ENCODE measurements at regions not wholly inside any gene's neighbourhood (a gene's known extent, or its start where the extent isn't known, plus 50 kb on each side); places are given as distances from the start of the nearest gene placed in this dataset.

DNA sequence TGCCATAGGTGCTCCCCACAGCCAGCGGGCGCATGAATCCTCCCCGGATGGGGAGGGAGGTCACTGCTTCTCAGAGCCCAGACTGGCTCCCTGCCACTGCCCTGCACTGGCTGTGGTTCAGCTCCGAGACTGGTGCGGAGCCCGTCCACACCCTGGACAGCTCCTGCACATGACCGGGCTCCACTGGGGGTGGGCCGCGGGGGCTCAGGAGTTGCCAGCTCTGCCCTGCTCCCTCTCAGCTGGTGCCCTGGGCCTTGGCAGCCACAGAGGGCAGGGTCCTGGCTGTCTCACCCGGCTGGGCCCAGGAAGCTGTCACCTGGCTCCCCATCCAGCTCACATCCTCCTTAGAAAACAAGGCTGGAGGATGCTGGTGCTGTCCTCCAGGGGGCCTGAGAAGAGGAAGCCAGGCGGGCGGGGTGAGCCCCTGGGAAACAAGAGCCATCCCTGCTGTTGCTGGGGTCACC lies 64.9 kb upstream of the ADRA2C start:
- H2AFZ ChIP-seq (ENCODE audit: low read depth): no peak overlapping the region
- H3K27me3 ChIP-seq (ENCODE audit: insufficient read depth): no peaks in the 10 kb centered on the region
- no peaks in the 10 kb centered on the region for H3K36me3 ChIP-seq (replicated peaks in 1 of 2; ENCODE audit: control insufficient read depth in 1 of 2, insufficient read depth in 2 of 2, low read length in 1 of 2)
- H3K27ac ChIP-seq (ENCODE audit: low read depth in 2 of 2, low read length in 1 of 2): no peak overlapping the region
- POLR2A ChIA-PET: interaction anchor here (0.7 kb wide), 1 partner anchor 15 kb away, joined by 3 read pairs; no protein-coding TSS in a partner anchor
- 0 out of 2 replicates have a peak, but pooled peaks cover 5% of the 10 kb centered on the region for H3K9me3 ChIP-seq
- WGBS (ENCODE audit: low lambda C conversion rate): 90% methylated on average over 2 of the region's 12 CpGs
- H3K4me1 ChIP-seq (ENCODE audit: control insufficient read depth in 1 of 2, insufficient read depth in 2 of 2, low read depth in 1 of 2, low read length in 1 of 2): peaks cover 0 to 38% of the 10 kb centered on the region in 2 experiments; a peak in 1 of 4 replicates
- DNase-seq: no peak
- H3K79me2 ChIP-seq (ENCODE audit: insufficient read depth): no peaks in the 10 kb centered on the region
- no peak overlapping the region for H3K4me2 ChIP-seq
- H3F3A ChIP-seq (replicated peaks; ENCODE audit: insufficient read depth): no peaks in the 10 kb centered on the region
- TF ChIP-seq JUND (IDR thresholded peaks at IDR 0.05) (no peak), RFX5 (IDR thresholded peaks at IDR 0.05; ENCODE audit: low read length) (no peak), FOXJ3 (CRISPR knock-in tag; IDR thresholded peaks at IDR 0.05) (no peak), MEF2A (IDR thresholded peaks at IDR 0.05; ENCODE audit: borderline replicate concordance, low read depth) (no peak), FOXM1 (IDR thresholded peaks at IDR 0.05; ENCODE audit: low read depth) (no peak), FOSL2 (IDR thresholded peaks at IDR 0.05; ENCODE audit: borderline replicate concordance, low read depth) (no peak), ELF1 (IDR thresholded peaks at IDR 0.05) (no peak), SIN3A (IDR thresholded peaks at IDR 0.05; ENCODE audit: borderline replicate concordance, low read depth, low read length) (no peak), POLR2AphosphoS5 (IDR thresholded peaks at IDR 0.05; ENCODE audit: low read depth, low read length) (no peak)
- TF ChIP-seq, protein P1, sequence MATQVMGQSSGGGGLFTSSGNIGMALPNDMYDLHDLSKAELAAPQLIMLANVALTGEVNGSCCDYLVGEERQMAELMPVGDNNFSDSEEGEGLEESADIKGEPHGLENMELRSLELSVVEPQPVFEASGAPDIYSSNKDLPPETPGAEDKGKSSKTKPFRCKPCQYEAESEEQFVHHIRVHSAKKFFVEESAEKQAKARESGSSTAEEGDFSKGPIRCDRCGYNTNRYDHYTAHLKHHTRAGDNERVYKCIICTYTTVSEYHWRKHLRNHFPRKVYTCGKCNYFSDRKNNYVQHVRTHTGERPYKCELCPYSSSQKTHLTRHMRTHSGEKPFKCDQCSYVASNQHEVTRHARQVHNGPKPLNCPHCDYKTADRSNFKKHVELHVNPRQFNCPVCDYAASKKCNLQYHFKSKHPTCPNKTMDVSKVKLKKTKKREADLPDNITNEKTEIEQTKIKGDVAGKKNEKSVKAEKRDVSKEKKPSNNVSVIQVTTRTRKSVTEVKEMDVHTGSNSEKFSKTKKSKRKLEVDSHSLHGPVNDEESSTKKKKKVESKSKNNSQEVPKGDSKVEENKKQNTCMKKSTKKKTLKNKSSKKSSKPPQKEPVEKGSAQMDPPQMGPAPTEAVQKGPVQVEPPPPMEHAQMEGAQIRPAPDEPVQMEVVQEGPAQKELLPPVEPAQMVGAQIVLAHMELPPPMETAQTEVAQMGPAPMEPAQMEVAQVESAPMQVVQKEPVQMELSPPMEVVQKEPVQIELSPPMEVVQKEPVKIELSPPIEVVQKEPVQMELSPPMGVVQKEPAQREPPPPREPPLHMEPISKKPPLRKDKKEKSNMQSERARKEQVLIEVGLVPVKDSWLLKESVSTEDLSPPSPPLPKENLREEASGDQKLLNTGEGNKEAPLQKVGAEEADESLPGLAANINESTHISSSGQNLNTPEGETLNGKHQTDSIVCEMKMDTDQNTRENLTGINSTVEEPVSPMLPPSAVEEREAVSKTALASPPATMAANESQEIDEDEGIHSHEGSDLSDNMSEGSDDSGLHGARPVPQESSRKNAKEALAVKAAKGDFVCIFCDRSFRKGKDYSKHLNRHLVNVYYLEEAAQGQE (IDR thresholded peaks at IDR 0.05; ENCODE audit: low read depth, low read length): no peak
- TF ChIP-seq, protein P2, sequence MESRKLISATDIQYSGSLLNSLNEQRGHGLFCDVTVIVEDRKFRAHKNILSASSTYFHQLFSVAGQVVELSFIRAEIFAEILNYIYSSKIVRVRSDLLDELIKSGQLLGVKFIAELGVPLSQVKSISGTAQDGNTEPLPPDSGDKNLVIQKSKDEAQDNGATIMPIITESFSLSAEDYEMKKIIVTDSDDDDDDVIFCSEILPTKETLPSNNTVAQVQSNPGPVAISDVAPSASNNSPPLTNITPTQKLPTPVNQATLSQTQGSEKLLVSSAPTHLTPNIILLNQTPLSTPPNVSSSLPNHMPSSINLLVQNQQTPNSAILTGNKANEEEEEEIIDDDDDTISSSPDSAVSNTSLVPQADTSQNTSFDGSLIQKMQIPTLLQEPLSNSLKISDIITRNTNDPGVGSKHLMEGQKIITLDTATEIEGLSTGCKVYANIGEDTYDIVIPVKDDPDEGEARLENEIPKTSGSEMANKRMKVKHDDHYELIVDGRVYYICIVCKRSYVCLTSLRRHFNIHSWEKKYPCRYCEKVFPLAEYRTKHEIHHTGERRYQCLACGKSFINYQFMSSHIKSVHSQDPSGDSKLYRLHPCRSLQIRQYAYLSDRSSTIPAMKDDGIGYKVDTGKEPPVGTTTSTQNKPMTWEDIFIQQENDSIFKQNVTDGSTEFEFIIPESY (IDR thresholded peaks at IDR 0.05; ENCODE audit: borderline replicate concordance, low read depth): no peak
- TF ChIP-seq, protein P3, sequence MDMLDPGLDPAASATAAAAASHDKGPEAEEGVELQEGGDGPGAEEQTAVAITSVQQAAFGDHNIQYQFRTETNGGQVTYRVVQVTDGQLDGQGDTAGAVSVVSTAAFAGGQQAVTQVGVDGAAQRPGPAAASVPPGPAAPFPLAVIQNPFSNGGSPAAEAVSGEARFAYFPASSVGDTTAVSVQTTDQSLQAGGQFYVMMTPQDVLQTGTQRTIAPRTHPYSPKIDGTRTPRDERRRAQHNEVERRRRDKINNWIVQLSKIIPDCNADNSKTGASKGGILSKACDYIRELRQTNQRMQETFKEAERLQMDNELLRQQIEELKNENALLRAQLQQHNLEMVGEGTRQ (IDR thresholded peaks at IDR 0.05; ENCODE audit: borderline replicate concordance, low read depth, low read length): no peak
- TF ChIP-seq, protein P4, sequence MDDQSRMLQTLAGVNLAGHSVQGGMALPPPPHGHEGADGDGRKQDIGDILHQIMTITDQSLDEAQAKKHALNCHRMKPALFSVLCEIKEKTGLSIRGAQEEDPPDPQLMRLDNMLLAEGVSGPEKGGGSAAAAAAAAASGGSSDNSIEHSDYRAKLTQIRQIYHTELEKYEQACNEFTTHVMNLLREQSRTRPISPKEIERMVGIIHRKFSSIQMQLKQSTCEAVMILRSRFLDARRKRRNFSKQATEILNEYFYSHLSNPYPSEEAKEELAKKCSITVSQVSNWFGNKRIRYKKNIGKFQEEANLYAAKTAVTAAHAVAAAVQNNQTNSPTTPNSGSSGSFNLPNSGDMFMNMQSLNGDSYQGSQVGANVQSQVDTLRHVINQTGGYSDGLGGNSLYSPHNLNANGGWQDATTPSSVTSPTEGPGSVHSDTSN (IDR thresholded peaks at IDR 0.05): no peak
- TF ChIP-seq, protein P5, sequence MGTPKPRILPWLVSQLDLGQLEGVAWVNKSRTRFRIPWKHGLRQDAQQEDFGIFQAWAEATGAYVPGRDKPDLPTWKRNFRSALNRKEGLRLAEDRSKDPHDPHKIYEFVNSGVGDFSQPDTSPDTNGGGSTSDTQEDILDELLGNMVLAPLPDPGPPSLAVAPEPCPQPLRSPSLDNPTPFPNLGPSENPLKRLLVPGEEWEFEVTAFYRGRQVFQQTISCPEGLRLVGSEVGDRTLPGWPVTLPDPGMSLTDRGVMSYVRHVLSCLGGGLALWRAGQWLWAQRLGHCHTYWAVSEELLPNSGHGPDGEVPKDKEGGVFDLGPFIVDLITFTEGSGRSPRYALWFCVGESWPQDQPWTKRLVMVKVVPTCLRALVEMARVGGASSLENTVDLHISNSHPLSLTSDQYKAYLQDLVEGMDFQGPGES (IDR thresholded peaks at IDR 0.05; ENCODE audit: low read depth, low read length): no peak
- TF ChIP-seq, protein P6, sequence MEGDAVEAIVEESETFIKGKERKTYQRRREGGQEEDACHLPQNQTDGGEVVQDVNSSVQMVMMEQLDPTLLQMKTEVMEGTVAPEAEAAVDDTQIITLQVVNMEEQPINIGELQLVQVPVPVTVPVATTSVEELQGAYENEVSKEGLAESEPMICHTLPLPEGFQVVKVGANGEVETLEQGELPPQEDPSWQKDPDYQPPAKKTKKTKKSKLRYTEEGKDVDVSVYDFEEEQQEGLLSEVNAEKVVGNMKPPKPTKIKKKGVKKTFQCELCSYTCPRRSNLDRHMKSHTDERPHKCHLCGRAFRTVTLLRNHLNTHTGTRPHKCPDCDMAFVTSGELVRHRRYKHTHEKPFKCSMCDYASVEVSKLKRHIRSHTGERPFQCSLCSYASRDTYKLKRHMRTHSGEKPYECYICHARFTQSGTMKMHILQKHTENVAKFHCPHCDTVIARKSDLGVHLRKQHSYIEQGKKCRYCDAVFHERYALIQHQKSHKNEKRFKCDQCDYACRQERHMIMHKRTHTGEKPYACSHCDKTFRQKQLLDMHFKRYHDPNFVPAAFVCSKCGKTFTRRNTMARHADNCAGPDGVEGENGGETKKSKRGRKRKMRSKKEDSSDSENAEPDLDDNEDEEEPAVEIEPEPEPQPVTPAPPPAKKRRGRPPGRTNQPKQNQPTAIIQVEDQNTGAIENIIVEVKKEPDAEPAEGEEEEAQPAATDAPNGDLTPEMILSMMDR (IDR thresholded peaks at IDR 0.05): no peak
- no peaks in the 10 kb centered on the region for H3K9me2 ChIP-seq
- H4K20me1 ChIP-seq (ENCODE audit: insufficient read depth): no peaks in the 10 kb centered on the region
- no peak overlapping the region for H3K4me3 ChIP-seq (ENCODE audit: low read depth in 2 of 2, low read length in 1 of 2)
- CTCF ChIA-PET: interaction anchor here (1.5 kb wide), 1 partner anchor 64 kb away, joined by 3 read pairs; no protein-coding TSS in a partner anchor
- H3K9ac ChIP-seq: no peak overlapping the region
